ENCODE measurements at regions not wholly inside any gene's neighbourhood (a gene's known extent, or its start where the extent isn't known, plus 50 kb on each side); places are given as distances from the start of the nearest gene placed in this dataset.
"Not testable (repeated sequence)": the region's sequence is repeated elsewhere in the genome, so short reads cannot be mapped to it uniquely, and the experiment has no call there.

DNA sequence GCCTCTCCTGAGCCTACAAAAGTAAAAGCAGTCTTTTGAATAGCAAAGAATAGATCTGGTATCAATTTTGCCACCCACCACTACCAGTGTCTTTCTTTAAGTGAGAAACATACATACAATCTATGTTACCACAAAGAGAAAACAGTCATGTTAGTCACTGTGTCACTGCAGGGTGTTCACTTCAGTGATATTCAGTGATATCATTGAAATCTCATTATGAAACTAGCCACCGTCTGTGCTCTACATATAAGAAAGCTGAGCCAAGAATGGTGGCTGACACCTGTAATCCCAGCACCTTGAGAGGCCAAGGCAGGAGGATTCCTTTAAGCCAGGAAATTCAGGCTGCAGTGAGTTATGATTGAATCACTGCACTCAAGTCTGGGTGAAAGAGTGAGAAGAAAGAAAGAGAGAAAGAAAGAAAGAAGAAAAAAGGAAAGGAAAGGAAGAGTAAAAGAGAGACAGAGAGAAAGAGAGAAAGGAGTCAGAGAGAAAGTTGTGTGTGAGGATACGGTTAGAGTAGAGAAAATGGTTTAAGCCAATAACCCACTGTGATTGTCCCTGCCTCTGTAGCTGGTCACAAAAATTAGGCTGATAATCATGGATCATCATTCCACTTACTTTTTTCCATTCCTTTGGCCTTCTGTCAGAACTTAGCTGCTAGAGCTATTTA lies 847.1 kb downstream of the FAM181B start:
- no peak for DNase-seq (ENCODE audit: low spot score)

DNA sequence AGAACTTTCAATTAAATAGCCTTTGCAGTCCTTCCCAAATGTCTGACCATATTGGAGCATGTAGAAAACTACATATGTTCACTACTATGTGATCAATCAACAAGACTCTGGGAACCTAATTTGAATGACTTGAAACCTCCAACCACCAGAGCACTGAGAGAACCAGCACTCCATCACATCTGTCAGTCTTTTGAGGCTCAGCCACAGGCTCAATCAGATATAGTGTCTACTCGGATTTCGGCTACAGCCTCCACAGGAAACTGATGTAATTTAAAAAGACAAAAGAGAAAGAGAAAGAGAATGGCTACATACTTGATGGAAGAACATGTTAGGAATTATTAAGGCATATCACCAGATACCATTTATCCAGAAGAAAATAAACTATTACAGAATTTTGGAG lies 859.0 kb downstream of the FAM181B start:
- no peak for DNase-seq (ENCODE audit: low spot score)

DNA sequence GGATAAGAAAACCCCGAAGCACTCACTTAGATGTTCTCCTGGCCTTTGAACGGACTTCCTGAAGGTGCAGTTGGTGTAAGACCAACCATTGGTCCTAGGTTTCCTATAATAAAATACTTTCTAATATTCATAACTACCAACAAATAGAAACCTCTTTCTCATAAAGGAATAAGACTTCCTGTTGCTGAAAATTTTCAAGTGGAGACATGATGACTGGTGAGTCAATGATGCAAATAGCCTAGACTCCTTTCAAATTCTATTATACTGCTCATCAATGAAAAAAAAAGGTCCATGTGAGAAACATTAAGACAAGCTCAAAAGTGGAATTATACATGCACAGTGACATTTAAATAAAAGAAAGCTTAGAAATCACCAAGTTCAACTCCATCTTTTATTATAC lies 862.8 kb downstream of the FAM181B start:
- no peak for DNase-seq (ENCODE audit: low spot score)

DNA sequence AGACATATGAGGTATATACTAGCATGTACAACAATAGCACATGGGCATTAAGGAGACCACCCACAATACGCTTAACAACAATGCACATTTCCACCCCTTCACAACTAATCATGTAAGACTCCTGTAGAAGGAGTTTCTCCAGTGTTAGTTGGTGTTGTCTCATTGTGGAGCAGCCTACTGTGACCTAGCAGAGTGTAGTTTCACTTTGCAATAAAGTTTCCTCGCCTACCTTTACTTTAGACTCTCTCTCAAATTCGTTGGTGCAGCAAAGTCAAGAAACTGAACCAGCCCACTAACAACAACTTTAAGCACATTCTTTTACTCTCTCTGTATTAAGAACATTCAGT lies 863.6 kb downstream of the FAM181B start:
- DNase-seq (ENCODE audit: low spot score): no peak

DNA sequence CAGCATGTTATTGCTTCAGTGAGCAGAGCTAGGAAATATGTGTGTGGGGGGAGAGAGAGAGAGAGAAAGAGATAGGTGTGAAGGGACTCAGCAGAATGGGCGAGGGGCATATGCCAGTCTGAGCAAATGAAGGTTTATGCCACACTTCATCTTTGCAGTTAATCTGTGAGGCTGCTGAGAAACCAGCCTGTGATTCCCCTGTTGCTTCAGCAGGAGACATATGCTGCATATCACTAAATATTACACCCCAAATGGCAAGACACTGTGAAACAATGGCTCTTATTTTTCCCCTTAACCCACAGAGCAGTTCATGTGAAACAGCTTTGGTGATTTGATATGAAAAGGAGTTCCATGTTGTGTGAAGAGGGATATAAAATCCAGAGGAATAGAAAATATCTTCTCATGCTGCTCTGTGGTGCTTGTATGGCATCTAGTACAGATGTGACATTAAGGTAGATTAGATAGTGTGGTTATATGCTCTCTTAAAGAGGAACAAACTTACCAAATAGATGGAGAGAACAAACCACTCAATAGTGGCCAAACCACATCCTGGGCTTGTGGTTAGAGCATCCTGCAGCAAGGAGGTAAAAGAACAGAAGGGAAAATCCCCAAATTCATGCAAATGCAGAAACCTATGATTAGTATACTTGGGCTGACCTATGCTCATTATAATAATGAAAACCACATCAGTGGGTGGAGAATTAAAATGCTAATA lies 864.2 kb downstream of the FAM181B start:
- no peak for DNase-seq (ENCODE audit: low spot score)

DNA sequence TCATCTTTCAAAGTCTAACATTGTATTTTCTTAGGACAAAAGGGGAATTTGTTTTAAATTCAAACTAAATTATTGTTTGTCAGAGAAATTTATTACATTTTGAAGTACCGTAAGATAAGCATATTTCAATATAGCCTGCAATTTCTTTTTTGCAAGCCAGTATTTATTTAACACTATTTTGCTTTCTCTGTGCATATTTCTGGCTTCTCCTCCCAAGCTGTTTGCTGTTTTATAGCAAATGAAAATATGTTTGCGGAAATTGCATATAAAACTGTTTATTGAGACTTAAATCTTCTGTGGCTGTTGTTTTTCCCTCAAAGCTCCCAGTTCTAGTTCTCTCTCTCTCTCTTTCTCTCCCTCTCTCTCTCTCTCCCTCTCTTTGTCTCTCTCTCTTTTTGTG lies 866.8 kb downstream of the FAM181B start:
- DNase-seq (ENCODE audit: low spot score): no peak

DNA sequence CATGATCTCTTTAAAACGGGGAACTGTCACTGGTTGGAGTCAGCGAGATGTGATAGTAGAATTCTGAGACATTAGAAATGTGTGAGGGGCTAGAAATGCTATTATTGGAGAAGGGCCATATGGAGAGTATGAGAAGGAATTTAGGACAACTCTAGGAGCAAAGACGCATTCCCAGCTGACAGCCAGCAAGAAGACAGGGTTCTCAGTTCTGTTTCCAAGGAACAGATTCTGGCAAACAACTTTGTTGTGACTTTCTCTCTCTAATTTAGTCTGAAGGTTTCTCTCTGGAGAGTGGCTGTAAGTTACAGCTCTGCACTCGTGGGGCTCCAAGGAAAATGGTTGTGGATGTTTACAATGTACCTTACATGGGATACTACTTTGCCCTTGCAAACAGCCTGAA lies 876.3 kb downstream of the FAM181B start:
- DNase-seq (ENCODE audit: low spot score): no peak

DNA sequence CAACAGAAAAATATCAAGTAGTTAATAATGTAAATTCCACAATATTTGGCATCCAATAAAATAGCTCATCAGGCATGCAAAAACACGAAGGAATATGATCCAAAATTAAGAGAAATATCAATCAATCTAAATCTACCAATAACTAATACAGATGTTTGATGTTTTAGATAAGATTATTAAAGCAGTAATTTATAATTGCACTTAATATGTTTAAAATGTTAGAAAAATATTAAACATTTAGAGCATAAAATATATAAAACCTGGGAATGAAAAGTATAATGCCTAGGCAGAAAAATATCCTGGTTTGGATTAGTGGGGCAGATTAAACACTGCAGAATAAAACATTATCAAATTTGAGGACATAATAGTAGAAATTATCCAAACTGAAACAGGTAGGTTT lies 879.9 kb downstream of the FAM181B start:
- no peak for DNase-seq (ENCODE audit: low spot score)

DNA sequence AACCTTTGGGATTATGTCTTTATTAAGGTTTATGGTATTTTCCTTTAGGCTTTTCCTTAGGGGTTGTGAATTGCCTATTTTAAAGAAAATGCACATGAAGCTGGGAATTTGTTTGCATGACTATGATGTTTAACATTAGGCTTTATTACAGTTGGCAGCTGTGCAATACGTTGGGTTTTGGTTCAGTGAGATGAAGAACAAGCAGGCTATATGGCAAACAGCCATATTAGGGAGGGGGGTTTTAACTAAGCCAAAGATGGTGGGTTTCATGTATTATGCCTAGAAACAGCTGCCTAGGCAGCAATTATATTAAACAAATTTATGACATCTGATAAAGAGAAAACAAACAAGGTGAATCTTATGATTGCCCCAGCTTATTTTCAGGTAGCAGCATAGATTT lies 880.8 kb downstream of the FAM181B start:
- no peak for DNase-seq (ENCODE audit: low spot score)

DNA sequence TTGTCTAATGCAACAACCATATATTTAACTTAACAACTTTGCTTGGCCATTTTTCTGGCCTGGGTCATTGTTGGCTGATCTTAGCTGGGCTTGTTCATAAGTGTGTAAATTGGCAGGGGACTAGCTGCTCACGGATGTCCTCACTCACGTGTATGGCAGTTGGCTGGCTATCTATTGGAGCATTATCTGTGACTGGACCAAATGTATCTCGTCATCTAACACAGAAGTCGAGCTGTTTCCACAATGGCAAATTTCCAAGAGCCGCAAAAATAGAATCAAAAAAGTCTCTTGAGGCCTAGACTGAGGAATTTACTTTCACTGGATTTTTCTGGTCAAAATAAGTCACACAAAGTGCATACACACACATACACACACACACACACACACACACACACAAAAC lies 893.3 kb downstream of the FAM181B start:
- DNase-seq (ENCODE audit: low spot score): no peak

DNA sequence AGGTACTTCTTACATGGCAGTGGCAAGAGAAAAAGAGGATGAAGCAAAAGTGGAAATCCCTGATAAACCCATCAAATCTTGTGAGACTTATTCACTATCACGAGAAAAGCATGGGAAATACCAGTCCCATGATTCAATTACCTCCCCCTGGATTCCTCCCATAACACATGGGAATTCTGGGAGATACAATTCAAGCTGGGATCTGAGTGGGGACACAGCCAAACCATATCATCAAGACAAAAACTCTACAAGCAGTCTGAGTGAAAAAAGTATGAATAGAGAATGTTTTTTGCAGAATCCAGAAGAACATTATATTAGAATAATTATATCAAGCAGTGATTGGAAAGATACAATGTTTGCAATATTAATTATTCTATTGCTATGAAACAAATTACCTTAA lies 893.7 kb downstream of the FAM181B start:
- DNase-seq (ENCODE audit: low spot score): no peak

DNA sequence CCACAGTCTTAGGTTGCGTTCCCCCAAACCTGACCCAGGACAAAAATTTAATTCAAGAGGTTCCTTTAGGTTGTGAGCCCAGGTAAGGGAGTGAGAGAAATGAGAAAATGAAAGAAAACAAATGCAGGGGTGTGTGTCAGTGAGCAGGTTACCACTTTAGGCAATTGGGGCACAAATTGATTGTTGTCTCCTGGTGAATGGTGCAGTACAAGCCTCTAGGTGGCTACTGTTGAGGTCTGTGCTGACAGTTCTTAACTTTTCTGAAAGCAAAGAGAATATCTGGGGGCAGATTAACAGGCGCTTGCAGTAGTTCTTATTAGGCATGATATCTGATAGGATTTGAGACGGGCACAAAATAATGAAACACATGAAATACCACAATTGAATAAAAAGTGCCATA lies 894.6 kb downstream of the FAM181B start:
- DNase-seq (ENCODE audit: low spot score): no peak

DNA sequence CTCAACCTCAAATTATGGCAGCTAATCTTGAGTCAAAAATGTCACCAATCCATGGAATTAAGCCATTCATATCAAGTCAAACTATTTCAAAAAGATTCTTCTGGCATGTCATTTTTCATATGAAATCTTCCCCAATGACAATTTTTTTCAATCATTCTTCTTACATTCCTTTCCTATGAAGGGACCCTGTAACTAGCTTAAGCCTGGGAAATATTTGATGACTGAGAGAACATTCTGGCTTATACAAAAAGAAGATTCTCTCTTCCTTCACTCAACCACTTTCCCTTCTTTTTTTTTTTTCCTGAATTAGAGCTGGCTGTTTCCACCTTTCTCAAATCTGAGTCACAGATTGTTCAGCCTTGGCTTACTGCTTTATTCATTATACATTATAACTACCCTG lies 903.7 kb downstream of the FAM181B start:
- DNase-seq (ENCODE audit: low spot score): no peak

DNA sequence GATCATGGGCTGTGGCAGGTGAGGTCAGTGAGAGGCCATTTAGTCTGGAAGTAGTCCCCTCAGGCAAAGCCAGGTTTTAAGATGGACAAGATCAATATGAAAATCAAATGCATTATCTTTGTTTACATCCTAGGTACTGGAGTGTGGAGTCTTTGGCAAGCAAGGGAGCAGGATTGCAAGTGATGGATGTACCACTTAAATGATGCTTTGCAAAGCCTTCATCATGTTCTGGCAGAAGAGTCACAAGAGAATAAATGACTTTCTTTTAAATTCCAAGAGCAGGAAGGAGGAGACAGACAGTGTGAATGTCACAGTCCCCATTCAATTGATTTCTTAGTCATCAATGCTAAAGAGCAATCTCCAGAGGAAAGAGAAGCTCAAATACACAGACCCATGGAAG lies 908.3 kb downstream of the FAM181B start:
- DNase-seq (ENCODE audit: low spot score): no peak

DNA sequence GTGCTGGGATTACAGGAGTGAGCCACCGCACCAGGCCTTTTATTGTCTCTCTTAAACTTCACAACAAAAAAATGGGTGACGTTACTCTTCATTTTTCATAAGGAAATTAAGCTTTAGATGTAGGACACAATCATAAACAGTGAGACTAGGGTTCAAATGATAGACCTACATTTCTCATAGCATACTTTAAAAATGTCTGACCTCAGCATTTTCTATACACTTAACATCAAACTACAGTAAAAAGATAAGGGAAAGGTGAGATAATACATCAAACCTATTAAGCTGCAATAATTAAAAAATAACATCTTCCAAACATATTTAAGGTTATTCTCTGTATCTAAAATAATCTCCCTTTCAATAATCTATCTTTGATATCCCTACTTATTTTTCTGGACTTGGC lies 914.2 kb downstream of the FAM181B start:
- no peak for DNase-seq (ENCODE audit: low spot score)

DNA sequence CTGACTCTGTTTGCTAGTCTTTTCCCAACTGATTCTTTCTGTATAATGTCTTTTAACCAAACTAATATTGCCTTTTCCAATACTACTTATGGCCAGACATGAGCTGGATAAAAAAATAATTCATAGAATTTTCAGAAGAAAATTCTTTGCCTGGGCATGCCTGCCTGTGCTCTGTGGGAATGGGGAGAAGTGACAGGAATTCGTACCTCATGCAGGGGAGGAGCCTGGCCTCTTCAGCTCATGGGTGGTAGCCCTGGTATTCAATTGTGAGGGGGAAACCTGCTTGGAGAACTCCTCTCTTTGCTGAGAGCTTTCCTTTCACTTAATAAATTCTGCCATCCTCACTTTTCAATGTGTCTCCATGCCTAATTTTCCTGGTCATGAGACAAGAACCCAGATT lies 928.8 kb downstream of the FAM181B start:
- DNase-seq (ENCODE audit: low spot score): no peak

DNA sequence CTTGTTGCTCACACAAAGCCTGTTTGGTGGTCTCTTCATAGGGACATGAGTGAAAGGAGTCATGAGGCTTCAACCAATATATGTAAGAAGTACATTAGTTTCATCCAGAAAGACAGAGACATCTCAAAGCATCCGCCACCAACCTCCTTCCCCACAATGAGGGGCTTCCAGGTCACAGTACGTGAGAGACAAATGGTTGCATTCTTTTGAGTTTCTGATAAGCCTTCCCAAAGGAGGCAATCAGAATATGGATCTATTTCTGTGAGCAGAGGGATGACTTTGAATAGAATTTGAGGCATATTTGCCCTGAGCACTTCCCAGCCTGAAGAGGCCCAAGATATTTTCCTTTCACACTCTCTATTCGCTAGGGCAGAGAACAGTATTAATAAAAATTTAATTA lies 931.1 kb downstream of the FAM181B start:
- DNase-seq (ENCODE audit: low spot score): no peak

DNA sequence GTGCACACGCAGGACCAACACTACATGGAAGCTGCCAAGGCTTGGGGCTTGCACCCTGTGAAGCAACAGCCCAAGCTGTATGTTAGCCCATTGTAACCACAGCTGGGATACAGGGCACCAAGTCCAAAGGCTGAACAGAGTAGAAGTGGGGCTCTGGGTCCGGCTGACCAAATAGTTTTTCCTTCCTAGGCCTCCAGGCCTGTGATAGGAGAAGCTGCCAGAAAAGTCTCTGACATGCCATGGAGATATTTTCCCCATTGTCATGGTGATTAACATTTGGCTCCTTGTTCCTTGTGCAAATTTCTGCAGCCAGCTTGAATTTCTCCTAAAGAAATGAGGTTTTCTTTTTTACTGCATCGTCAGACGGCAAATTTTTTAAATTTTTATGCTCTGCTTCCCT lies 941.2 kb downstream of the FAM181B start:
- no peak for DNase-seq (ENCODE audit: low spot score)

DNA sequence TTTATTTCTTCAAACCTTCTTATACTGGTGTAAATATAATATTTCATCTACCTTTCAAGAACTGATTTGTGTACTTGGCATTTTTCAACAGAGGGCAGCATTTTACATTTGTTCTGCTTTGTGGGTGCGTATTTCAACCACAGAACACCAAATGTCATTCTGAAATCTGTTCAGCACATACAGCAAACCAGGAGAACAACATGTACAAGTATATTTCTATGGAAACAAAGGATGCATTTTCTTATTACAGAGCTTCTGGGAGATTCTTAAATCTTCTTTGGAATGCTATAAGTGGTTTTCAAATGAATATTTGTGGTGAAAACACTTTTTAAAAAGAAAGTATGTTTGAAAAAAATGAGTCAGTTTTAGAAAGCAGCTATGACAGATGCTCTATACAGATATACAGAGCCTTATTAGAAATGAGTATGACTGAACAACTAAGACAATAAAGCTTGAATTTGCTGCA lies 946.0 kb downstream of the FAM181B start:
- DNase-seq (ENCODE audit: low spot score): no peak

DNA sequence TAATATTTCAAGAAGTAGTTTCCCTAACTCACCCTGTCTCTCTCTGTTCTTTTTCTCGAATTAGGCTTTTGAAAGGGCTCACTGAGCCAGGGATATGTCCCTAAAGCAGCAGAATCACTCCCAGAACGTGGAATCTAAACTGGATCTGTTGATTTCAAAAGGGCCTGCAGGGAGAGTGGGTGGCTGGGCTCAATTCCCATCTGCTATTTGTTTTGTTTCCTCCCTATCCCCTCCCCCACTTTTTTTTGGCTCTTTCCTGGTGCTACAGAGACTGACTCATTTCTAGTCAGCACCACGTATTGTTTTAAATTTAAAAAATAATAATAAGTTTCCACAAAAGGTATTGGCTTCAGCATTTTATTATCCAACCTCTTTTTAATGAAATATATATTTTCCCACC lies 961.5 kb downstream of the FAM181B start:
- peak; percentile 64 for DNase-seq (ENCODE audit: low spot score)

DNA sequence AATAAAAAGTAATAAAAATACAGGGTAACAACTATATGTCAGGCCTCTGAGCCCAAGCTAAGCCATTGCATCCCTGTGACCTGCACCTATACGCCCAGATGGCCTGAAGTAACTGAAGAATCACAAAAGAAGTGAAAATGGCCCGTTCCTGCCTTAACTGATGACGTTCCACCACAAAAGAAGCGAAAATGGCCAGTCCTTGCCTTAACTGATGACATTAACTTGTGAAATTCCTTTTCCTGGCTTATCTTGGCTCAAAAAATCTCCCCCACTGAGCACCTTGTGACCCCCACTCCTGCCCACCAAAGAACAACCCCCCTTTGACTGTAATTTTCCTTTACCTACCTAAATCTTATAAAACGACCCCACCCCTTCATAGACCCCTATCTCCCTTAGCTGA lies 963.8 kb downstream of the FAM181B start:
- not testable (repeated sequence) for DNase-seq (ENCODE audit: low spot score)

DNA sequence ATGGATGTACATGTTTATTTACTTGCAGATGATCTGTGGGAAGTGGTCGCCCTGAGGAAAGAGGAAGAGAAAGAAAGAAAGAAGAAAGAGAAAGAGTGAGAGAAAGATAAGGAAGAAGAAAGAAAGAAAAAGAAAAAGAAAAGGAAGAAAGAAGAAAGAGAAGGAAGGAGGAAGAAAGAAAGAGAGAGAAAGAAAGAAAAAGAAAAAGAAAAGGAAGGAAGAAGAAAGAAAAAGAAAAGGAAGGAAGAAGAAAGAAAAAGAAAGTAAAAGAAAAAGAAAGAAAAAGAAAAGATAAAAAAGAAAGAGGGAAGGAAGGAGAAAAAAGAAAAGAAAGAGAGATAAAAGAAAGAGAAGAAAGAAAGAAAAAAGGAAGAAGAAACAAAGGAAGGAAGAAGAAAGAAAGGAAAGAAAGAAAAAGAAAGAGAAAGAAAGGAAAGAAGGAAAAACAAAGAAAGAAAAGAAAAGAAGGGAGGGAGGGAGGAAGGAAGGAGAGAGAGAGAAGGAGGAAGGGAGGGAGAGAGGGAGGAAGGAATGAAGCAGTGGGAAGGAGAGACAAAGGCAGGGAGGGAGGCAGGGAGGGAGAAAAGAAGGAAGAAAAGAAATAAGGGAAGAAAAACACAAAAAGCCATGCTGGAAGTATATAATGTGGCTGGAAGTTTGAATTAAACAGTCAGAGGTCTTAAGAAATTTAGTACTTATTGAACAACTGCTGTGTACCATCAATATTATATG lies 976.6 kb downstream of the FAM181B start:
- DNase-seq (ENCODE audit: low spot score): no peak

DNA sequence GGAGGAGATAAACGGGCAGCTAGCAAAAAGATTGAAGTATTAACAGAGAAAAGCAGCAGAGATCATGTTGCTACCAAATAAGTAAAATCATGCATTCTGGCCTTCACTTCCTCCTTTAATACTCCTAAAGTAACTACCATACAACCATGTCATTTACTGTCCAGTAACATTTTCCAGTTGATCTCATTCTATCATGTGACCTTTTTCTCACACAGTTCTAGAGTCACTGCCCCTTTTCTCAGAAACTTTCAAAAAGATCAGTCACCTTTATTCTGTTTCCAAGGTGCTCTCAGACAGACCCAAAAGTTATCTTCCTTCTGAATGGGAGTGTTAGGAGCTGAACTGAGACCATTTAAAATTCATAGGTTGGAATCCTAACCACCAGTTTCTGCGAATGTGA lies 984.4 kb downstream of the FAM181B start:
- DNase-seq (ENCODE audit: low spot score): no peak
